Midbrain (tissue), 1 donor: ENCODE measurements at regions not wholly inside any gene's neighbourhood (a gene's known extent, or its start where the extent isn't known, plus 50 kb on each side); places are given as distances from the start of the nearest gene placed in this dataset.

Experiments used
- DNase-seq: peaks from one replicate; lab custom pipeline; 2025; lab: John Stamatoyannopoulos, UW

DNA sequence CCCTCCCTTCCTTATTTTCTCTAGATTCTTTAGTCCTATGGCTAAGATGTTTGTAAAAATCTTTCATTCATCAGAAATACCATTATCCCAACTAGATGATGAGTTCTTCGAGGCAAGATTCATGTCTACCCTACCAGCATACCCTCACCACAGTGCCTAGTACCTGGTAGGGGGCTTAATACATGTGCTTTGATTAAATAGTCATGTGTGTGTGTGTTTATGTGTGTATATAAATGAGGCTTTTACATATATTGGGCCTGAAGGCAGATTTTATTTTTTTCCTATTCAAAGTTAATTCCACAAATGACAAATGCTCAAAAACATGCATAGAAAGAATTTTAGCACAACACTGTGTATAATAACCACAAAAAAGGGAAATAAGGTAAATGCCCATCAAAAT is 193.0 kb upstream of the IRX3 start:
- DNase-seq: no peak

DNA sequence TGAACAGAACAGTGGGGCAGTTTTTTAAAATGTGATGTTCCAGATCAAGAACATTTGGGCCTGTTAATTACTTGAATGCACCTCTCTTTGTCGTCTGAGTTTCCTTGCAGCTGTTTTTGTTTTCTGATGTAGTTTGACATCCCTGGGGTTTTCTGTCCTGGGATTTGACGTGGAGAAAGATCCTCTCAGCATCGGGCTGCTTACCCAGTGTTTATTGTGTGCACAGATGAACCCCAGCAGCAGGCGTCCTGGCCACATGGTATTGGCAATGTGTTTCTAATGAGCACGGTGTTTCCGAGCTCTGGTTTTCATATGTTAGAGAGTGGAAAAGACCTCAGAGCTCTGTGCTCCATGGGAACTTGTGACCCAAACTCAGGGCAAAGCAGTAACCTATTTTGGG is 191.1 kb upstream of the IRX3 start:
- no peak for DNase-seq

DNA sequence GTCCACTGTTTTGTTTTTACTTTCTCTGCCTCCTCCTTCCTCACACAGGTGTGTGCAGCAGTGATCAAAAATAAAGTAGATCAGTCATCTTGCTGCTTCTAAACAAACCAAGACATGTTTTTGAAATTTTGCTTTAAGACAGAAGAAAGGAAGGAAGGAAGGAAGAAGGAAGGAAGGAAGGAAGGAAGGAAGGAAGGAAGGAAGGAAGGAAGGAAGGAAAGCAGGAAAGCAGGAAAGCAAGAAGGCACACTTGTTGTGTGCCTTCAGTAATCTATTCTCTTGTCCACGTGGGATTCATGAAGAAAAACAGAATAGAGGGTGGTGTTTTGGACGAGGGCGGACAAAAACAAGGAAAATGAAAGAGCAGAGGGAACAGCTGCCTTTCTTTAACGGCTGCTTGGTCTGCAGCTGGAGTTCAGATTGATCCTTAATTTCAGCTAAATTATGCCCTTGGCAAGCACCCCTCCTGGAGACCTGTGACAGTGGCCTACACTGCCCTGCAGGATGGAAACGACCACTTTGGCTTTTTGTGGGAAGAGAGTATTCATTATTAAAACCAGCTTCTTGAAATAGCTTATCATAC is 188.5 kb upstream of the IRX3 start:
- no peak for DNase-seq

DNA sequence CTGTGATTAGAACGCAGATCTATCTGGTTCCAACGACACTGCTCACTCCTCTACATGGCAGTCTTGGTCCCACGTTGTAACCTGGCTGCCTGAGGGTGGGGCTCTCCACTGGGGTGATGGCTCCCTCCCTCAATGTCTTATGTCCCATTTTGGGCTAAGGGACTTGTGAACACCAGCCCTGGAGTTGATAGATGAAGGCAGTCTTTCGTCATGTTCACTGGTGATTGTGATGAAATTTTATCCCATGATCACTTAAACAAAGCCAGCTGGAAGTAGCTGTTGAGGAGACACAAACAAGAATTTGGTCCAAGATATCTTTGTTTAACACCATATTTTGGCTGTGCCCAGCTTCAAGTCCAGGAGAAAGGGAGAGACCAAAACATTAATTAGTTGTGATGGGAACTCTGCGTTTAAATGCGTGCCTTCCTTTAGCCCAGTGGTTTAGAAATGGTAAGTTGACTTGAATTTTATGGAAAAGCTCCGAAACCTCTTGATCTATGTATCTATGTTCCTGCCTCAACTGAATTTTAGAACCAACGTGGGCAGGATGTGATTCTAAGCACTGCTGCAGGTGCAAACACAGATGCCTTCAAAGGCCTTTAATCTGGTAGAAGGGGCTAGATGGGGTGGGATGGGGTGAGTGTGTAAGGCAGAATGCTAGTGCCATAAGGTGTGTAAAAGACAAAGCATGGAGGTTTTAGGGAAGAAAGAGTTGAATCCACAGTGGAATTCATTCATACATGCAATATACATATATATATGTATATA is 186.8 kb upstream of the IRX3 start:
- DNase-seq: no peak

DNA sequence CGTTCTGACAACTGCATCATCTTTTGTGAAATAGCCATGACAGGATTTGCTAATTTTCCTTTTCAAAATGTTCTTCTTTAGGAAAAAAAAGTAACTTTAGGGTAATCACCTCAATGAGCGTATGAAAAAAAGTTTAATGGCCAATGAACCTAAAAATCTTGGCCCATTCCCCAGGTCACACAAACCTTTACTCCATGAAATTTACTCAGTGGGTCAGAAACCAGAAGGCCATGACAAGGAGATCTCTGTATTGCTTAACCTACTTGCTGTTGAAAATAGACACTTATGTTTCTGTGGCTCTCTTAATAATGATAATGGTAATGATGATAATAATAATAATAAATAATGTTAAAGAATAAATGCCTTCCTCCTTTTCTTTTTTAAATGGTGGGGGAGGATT is 180.8 kb upstream of the IRX3 start:
- DNase-seq: no peak

DNA sequence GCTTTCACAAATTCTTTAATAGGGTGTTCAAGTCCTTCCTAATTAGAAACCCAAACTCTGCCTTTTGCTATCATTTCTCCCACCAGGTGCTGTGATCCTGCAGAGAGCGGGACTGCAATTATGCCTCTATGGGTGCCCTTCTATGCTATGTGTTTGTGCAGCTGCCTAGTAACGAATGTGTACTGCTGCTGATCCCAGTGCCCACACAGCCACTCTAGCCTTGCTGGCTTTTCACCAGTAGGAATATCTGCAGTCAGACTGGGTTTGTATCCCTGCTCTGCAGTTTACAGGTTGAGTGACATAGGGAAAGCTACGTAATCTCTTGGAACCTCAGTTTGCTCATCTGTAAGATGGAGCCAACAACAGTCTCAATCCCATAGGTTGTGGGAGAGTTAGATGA is 179.6 kb upstream of the IRX3 start:
- DNase-seq: no peak

DNA sequence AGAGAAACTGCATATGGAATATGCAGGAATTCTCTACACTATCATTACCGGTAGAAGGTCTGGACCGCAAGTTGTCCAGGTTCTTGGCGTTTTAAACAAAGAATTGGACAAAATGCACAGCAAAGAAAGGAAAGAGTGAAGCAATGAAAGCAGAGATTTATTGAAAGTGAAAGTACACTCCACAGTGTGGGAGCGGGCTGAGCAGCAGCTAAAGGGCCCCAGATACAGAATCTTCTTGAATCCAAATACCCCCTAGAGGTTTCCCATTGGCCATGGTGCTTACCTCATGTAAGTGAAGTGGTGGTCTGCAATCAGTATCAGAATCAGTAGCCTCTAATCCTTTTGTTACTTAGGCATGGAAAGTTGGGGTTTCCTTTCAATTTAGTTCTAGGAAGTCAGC is 178.5 kb upstream of the IRX3 start:
- DNase-seq: no peak

DNA sequence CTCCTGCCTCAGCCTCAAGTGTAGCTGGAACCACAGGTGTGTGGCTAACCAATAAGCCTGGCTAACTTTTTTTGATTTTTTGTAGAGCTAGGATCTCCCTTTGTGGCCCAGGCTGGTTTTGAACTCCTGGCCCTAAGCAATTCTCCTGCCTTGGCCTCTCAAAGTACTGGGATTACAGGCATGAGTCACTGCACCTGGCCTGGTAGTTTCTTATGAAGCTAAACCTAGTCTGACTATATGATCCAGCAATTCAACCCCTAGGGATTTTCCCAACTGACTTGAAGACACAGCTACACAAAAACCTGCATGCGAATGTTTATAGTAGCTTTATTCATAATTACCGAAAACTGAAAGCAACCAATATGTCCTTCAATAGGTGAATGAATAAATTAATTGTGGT is 176.2 kb upstream of the IRX3 start:
- no peak for DNase-seq

DNA sequence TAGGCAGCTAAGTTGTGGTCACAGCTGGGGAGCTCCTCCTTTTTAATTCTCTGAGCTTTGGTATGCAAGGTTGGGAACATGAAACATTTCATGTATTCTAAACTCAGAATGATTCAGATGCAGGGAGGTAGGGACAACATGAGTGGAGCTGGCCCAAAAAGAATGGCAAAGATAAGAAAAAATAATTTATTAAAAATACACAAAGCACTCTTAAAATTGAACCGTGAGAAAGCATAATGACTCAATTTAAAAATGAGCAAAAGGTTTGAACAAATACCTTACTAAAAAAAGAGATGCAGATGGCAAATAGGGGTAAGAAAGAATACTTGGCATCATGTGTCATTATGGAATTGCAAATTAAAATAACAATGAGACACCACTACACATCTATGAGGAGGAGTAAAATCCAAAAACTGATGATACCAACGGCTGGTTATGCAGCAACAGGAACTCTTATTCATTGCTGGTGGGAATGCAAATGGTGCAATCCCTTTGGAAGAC is 175.6 kb upstream of the IRX3 start:
- DNase-seq: no peak

DNA sequence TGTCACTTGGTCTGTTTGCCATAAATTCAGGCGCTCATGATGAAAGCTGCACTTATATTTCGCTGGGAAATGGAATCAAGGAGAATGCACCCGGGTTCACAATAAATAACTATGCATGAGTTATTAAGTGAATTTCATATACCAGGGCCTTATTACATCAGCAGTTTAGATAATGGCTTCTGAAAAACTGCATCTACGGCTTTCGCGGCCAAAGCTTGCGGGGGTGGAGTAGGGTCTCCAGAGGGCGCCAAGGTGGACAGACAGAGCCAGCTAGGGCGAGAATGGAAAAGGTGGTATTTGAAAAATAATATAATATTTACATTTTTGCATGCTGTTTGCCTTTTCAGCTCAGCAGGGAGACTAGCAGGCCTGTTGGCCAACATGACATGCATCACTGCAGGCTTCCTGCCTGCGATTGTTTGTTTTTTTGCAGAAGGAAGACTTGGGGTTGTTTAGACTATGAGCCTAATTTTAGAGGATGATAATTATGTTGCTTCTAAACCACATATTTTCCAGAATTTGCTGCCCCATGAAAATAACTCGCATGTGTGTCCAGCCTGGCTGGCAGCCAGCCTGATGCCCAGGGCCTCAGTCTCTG is 173.8 kb upstream of the IRX3 start:
- DNase-seq: no peak

DNA sequence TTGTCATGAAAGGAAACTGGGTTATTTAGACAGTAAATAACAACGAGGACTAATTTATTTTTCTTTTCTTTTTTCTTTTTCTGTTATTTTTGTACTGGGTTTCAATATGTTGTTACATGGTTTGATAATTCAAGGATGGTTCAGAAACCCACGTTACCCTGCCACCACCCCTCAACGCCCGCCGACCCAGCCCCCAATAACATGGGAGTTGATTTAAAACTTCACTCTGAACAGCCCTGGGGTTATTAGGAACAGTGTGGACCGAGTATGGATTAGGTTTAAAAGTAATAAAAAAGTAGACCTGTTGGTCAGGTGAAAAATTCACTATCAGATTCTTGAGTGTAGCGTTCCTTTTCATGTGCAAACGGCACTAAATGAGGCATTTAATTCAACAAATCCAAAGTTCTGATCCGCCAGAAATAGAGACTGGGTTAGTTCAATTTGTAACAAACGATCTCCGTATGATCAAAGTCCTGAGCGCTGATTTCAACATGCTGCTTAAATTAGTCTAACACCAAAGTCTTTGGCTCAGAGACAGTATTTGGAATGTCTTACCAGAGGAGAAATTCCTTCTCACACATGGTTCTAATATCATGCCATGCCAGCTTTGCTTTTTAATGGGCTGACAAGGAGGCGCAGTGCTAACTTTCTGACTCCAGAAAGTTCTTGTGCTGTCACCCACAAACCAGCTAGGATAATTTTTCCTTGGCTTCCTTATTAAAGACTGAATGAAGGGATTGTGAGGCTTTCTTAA is 173.1 kb upstream of the IRX3 start:
- DNase-seq: no peak

DNA sequence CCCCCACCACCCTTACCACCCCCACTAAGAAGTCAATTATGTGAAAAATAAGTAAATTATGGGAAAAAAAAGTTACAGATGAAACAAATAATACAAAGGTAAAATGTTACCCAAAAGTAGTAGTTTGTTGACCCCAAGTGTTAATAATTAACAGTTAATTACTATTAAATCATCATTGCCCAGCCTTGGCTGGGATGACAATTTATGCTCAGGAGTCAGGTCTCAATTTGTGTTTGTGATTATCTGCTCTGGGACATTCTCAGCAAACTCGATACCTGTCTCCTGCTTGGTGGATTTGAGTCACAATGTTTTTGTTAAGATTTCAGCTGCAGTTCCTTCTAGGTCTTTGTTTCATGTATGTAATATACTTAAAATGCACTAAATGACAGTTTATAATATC is 172.3 kb upstream of the IRX3 start:
- no peak for DNase-seq

DNA sequence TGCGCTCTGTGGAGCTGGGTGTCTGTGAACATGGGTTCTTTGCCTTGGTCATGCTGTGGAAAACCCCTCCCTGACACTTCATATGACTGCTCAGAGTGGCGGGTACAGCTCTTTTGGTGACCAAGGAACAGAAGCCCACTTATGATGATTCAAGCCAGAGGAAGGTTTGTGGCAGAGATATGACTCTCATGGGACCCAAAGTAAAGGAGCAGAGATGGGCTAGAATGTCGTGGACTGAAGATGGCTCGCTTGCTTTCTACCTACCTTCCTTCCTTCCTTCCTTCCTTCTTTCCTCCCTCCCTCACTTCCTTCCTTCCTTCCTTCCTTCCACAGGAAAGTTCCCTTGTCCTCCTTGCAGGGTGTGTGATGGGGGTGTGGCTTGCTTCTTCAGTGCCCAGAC is 169.7 kb upstream of the IRX3 start:
- DNase-seq: no peak

DNA sequence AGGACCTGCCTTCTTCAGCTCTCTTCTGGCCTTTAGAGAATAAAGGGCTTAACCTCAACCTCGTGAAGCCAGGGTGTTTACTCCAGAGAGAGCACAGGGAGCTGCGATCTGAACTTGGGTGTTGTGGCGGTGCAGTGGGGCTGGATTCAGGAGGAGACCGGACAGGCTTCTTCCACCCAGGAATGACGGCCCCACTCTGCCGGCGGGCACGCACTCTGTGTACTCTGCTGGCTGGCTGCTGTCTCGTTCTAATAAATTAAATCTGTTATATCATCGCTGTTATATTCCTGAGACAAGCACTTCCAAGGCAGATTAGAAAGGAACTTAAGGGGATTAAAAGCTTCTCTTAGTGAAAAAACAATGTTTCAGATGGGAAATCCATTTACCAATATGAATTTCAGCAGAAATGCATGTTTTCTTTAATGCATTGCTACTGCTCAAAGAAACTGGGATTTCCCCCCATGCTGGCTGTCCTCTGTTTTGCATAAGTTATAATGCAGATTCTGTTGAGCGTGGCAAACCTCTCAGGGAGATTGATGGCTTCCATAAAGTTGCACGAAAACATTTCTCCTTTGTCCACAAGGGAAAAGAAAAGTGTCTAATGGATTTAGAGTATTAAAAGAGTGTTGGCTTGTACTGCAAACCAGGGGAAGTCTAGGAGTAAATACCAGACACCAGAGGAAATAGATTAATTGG is 168.6 kb upstream of the IRX3 start:
- DNase-seq: no peak

DNA sequence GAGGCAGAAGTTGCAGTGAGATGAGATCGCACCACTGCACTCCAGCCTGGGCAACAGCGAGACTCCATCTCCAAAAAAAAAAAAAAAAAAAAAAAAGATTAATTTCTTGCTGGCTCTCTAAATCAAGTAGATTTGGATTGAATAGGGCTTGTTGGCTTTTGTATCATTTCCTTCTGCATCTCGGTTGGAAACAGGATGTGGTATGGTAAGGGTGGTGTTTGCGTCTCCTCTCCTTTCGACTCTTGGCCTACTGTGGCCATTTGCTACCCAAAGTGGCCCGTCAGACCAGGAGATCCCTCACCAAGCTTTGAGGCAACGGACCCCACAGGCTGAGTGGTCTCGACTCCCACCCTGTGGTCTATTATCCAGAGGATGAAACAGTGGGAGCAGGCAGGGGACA is 168.0 kb upstream of the IRX3 start:
- no peak for DNase-seq

DNA sequence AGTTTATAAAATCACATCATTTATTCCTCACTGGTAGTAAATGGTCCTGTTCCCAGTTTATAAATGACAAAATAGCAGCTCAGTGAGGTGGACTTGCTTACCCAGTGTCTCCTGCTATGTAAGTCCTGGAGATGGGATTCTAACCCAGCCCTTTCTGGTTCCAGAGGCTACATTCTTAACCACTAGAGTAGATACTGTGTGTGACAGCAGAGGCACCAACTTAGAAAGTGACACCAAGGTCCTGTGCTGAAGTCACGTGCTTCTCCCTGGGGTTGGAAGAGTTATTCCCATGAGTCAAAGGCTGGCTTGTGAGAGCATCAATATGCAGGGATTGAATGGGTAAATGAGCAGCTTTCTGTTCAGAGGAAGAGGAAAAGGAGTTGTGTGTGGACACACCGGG is 167.3 kb upstream of the IRX3 start:
- DNase-seq: no peak

DNA sequence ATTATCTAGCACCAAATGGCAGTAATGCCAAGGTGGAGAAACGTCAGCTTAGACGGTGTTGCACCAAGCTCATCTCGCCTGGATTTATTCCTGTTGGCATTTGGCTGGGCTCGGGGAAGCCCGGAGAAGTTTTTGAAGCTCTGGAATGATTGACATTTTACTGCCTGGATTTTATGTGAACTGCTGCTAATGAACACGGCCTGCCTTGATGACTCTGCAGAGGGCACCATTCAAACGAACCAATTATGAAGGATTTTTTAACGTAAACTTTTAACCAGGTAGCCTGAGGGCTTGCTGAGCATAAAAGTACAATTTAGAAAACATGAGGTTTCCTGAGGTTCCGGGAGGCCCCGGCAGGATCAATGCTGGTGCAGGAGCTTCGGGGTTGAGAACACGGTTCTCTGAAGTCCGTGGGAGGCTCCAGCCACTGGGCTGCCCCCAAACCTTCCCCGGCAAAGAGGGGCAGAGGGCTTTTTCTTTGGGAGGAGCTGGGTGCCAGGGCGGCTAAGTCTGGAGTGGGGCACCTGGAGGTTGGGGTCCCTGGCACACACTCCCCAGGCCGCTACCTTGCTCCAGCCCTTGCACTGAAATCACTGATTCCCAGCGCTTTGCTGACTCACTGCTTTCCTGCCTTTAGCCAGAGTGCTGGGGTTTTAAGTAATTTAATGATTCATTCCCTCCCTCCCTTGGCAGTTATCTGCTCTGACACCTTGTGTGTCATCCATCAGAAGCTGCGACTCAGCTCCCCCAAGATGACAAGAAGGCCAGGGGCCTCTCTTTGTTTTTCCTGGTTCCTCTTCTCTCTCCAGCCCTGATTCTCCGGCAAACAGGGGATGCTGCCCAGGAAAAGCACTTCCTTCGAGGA is 161.2 kb upstream of the IRX3 start:
- DNase-seq: no peak

DNA sequence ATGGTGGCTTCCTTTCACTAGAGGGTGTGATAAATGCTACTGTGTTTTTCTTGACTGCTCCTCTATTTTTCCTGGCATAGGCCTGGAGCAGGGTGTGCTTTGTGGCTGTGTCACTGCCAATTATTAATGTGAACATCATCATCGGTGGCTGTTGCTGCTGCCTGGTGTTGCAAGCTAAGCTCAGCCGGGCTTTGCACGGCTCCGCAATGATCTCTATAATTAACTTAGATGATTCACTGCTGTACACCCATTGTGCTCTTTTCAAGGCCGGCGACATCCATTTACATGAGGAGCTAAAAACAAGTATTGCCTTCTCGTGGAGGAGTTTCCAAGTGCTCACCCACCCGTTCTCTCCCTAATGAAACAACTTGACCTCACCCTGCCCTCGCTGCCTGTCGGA is 160.1 kb upstream of the IRX3 start:
- no peak for DNase-seq

DNA sequence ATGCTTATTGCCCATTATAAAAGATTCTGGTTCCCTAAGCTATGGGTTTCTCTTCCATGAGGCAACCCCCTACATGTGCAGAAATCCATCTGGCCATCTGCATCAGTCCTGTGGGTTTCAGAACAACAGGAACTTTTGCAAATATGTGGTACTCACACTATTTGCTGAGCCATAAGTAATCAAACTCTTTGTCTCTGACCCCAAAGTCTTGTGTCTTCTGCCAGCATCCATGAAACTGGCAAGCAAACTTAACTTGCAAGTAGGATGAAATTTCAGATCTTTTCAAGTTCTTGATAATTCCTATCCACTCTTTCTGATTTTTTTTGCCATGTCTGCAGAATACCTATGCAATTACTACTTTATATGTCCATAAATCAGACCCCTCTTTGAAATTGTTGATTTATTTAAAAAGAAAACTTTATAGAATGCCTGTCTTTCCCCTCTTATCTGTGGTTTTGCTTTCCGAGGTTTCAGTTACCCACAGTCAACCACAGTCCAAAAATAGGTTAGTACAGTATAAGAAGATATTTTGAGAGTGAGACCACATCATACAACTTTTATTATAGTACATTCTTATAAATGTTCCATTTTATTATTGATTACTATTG is 158.4 kb upstream of the IRX3 start:
- no peak for DNase-seq

DNA sequence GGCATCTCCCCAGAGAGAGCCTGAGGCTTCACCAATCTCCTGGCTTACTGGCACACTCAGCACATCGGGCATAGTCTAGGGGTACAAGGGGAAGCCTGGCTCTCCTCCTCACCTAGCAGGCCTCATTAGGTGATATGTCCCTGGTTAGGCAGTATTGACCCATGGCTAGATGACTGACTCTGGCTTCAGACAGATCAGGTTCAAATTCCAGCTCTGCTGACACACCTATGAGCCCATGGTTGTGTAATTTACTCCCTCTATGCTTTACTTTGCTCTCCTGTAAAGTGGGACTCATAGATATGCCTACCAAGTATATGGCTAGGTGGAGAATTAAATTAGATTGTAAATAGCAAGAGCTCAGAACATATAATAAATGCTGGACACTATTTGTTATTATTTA is 157.3 kb upstream of the IRX3 start:
- no peak for DNase-seq

DNA sequence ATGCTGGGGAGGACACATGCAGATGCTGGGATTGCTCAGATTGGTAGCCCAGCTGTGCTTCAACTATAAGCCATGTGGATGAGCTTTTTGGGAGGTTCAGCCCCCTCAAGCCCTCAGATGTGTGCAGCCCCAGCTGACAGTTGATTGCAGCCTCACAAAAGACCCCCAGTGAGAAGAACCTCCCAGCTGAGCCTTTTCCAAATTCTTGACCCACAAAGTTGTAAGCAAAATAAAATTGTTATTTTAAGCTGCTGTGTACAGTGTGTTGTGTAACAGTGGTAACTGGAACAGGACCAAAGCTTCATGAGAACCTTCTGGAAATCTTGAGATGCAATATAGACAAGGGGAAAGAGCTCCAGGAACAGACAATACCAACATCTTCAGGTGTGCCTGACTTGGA is 156.8 kb upstream of the IRX3 start:
- no peak for DNase-seq
